Central memory CD4-positive, alpha-beta T cell (primary cell): ENCODE measurements at regions not wholly inside any gene's neighbourhood (a gene's known extent, or its start where the extent isn't known, plus 50 kb on each side); places are given as distances from the start of the nearest gene placed in this dataset.
"Not testable (repeated sequence)": the region's sequence is repeated elsewhere in the genome, so short reads cannot be mapped to it uniquely, and the experiment has no call there.

Source experiments
- DNase-seq: peaks from one replicate; pipeline ENCODE4 v3.0.0; 2022

DNA sequence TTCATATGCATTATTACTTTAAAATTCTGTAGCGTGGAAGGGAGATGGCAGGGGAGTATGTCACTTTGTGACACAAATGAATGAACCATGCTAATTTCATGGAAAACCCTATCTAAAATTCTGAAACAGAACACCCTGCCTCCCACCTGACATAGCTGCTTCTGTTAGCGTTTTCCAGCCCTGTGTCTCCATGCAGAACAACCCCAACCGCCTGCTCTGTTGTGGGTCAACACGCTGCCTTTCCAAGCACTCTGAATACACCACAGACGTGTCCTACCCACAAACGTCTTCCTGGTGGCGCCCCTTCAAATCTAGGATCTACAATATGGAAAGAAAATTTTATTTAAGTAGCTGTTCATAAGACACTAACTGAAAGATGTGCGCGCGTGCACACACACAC is 238.6 kb downstream of the TRIML1 start:
- no peak for DNase-seq

DNA sequence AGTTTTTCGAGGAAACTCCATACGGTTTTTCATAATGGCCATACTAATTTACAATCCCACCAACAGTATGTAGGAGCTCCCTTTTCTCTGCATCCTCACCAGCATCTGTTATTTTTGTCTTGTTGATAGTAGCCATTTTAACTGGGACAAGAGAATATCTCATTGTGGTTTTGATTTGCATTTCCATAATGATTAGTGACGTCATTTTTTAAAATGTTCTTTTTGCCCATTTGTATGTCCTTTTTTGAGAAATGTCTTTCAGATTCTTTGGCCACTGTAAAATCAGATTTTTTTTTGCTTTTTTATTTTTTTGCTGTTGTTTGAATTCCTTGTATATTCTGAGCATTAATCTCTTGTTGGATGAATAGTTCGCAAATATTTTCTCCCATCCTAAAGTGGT is 243.9 kb downstream of the TRIML1 start:
- no peak for DNase-seq

DNA sequence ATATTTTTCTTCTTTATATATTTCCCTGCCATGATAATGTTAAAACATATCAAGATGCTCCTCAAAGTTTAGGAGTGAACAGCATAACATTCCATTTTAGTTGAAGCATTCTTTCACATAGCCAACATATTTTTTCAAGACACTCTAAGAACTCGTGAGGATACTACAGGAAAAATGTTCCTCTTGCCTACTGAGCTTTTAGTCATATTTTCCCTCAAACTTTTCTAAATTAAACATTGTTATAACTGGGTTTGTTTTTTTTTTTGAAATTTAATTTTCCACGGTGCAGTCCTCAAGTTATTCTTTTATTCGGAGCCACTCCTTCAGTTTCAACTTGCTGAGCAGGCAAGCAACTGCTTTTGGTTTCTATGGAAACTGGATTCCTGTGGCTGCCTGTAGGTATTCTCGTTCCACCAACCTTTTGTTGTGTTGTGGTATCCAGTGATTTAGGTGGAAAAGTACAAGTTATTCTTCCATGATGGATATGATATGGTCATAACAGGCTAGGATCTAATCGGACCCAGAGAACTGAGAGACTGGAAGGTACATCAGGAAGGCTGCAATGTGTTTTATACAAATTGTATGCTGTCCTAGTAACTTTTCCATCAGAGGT is 248.0 kb downstream of the TRIML1 start:
- no peak for DNase-seq

DNA sequence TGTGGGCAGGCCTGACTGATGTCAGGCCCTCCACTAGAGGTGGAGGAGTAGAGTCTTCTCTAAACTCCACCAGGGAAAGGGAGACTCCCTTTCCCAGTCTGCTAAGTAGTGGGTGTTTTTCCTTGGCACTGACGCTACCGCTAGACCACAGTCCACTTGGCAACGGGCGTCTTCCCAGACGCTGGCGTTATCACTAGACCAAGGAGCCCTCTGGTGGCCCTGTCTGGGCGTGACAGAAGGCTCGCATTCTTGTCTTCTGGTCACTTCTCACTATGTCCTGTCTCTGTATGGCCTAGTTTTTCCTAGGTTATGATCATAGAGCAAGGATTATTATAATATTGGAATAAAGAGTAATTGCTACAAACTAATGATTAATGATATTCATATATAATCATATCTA is 252.1 kb downstream of the TRIML1 start:
- DNase-seq, result not testable (repeated sequence)

DNA sequence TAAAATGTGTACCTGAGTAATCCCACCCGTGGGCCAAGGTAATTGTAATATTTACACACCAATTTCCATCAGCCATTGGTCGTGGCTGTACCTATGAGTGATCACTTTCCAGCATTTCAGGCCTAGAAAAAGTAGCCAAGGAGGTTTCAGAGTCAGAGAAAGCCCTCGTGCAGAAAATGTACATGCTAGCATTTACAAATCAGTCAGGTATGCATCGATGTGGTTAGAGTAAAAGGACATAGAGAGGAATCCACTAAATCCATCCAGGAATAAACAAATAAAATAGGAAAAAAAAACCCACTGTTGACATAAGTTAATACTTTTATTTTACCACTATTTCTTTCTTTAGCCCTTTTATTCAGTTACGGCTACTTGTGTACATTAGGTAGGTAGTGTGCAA is 256.8 kb downstream of the TRIML1 start:
- no peak for DNase-seq

DNA sequence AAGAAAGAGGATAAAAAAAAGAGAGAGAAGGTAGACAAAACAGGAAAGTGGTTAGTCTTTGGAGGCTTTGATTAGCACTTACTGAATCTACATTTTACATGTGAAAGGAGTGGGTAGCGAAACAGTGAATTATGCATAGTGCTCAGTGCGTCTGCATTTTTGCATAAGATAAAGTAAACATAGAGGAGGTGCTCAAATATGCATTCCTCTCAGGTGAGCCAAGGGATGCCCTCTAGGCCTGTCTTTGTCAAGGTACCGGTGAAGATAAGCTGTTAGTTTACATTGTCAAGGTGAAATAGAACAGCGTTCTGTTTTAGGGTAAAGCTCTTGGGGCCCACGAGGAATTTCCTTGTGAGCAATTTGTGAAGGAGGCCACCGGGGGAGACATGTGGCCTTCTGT is 260.6 kb downstream of the TRIML1 start:
- DNase-seq, result no peak

DNA sequence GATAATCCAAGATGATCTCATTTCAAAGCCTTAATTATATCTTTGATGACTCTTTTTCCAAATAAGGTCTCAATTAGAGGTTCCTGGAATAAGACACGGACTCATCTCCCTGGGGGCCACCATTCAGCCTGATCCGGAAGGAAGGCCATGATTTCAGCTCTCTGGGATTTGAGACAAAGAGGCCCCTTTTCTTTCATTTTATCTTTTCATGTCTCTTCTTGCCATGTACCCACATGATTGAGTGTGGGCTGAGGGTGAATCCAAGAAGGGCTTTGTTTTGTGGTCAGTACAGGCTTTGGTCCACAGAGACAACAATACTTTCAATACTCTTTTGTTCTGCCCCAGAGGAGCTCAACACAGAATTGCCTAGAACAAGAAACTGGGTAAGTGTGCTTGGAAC is 261.2 kb downstream of the TRIML1 start:
- no peak for DNase-seq

DNA sequence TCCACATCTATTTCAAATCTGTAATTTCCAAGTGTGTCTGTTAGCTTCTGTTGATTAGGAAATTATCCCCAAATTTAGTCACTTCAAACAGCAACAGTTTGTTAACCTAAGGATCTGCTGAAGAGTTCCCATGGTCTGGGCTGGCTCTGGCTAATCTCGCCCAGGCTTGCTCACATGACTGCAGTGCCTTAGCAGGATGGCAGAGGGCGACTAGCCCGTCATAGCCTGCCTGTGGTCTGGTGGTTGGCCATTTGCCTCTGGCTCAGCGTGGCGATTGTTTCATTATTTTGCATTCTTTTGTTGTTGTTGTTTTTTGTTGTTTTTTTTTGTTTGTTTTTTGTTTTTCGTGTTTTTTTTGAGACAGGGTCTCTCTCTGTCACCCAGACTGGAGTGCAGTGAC is 264.0 kb downstream of the TRIML1 start:
- no peak for DNase-seq

DNA sequence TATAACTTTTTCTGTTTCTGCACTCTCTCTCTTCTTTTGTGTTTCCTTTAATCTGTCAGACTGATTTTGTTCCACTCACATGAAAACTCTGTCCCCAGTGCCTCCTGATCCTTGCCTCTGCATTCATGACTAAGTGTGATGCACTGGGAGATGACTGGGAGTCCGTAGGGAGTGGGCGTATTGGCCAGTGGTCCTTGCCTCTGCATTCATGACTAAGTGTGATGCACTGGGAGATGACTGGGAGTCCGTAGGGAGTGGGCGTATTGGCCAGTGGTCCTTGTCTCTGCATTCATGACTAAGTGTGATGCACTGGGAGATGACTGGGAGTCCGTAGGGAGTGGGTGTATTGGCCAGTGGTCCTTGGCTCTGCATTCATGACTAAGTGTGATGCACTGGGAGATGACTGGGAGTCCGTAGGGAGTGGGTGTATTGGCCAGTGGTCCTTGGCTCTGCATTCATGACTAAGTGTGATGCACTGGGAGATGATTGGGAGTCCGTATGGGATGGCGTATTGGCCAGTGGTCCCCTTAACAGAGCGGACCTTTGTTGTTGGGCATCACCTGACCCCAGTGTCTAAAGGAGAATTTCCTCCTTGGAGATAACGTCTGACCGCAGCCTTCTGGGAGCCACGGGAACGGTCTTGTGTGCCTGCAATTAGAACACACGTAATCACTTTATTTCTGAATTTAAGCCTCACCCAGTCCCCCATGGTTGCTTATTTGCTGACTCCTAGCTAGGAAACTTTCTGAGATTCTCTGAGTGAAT is 266.0 kb downstream of the TRIML1 start:
- DNase-seq, result not testable (repeated sequence)

DNA sequence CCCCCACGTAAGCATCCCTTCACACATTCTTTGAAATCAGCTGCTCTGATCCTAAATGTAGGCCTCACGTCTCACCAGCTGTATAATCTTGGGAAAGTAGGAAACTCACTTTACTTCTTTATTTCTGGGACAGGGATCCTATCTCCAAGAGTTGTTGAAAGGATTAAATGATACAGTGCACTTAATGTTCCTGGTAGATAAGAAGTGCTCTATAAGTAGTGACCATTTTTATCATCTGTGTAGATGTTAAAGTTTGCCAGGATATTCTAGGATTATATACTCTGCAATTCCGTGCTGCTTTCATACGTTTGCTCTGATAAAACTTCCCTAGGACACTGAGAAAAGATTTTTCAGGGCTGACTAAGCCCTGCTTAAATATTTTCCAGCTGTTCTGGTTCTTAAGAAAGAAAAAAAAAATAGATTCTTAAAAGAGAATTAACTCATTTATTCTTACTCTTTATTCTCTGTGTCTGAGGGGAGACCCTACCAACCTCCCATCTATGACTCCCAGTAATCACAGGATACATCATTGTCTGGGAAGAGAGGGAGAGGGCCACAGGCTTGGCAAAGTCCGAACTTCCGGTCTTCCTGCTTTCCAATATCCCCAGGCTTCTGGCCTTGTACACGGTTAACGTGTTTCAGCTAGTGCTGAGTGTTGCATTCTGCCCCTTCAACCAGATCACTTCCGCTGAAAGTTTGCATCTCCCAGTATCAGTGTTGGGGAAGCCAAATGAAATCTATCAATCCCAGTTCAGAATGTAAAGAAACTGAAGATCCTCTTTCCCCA is 269.2 kb downstream of the TRIML1 start:
- no peak for DNase-seq

DNA sequence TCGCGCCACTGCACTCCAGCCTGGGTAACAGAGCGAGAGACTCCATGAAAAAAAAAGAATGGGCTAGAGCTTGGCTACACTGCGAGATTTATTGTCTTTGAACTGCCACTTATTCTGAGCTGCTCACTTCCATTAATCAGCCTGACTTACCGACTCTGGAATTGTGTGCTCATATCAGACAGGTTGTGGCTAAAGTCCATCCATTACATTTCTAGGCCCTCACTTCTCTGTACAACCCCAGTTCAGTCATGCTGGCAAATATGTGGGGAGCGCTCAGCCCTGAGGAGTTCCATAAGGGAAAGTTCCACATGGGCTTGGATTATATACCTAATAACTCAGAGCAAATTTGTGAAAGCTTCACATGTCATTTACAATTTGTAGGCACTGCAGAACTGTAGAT is 270.6 kb downstream of the TRIML1 start:
- DNase-seq, result no peak

DNA sequence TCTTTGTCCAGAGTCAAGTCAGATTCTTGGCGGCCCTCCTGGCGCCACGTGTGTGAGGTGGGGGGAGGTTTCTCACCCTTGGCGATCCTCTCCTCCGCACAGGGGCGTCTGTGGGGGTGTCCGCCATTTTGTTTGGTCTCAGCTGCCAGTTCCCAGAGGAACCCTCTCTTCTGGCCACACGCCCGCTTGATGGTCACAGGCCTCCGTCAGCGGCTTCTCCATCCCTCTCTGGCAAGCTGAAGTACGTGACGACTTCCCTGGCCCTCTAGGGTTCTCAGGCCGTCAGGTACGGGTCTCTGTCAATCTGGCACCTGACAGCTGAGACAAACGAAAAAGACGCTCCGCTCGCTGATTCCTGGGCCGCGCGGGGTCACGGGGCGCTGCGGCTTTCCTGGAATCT is 272.6 kb downstream of the TRIML1 start:
- no peak for DNase-seq

DNA sequence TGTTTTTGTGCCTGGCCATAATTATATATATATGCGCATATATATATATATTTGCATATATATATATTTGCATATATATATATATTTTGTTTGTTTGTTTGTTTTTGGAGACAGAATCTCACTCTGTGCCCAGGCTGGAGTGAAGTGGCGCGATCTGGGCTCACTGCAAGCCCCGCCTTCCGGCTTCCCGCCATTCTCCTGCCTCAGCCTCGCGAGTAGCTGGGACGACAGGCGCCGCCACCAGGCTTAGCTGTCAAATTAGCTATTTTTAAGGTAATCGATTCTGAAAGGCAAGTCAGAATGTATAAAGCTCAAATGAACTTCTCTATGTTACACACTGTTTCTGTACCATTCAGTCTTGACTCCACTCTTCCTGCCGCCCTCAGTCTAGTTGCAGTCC is 273.3 kb downstream of the TRIML1 start:
- DNase-seq, result no peak

DNA sequence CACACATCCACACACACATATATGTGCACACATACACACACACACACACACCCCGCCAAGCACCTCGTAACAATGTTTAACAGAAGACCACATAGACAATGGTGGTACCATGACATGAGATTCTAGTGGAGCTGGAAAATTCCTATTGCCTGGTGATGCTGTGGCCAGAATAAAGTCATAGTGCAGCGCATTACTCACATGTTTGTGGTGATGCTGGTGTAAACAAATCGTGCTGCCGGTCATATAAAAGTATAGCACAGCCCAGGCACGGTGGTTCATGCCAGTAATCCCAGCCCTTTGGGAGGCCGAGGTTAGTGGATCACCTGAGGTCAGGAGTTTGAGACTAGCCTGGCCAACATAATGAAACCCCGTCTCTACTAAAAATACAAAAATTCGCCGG is 275.2 kb downstream of the TRIML1 start:
- DNase-seq, result no peak

DNA sequence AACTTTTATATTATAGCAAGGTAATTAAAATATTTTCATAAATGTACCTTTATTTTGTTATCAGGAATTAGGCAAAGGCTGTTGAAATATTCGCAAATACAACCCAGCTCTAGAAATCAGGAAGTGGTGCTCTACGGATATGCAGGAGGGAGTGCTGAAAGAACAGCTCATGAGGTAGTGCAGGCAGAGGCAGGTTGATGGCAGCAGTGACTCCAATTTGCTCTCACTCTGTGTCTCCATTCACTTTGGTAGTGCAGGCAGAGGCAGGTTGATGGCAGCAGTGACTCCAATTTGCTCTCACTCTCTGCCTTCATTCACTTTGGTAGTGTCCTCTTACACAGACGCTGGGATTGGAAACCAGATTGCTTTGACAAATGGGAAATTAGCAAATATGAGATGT is 277.9 kb downstream of the TRIML1 start:
- DNase-seq, result no peak

DNA sequence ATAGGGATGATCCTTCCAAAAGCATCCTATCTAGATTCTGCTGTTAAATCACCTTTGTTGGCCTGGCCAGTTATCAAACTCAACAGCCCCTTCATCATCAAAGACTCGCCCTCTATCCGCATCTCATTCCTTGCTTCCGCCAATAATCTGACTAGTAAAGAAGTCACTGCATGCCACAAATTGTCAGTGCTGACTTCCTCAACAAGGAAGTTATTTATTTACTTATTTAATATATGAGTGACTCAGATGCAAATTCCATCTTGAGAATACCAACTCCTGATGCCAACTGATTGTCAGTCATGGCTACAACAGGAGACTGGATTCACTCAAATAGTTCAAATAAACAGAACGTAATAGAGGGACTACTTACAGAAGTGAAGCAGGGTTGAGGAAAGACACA is 283.8 kb downstream of the TRIML1 start:
- DNase-seq, result no peak

DNA sequence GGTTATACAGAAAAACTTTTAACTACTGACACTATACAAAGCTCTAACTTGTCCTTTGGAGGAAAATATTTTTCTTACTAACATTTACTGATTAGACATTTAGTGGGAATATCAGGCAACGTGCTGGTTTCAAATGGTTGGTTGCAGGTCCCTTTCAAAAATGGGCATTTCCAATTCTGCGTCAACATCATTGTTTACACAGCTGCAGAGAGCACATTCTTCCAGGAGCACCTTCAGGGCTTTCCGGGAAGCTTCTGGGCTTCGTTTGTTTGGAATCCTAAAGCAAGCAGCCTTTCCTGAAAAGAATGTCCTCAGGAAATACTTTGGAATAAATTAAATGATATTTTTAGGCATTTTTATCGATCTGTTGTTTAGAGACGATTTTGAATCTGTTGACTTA is 289.7 kb downstream of the TRIML1 start:
- DNase-seq, result no peak

DNA sequence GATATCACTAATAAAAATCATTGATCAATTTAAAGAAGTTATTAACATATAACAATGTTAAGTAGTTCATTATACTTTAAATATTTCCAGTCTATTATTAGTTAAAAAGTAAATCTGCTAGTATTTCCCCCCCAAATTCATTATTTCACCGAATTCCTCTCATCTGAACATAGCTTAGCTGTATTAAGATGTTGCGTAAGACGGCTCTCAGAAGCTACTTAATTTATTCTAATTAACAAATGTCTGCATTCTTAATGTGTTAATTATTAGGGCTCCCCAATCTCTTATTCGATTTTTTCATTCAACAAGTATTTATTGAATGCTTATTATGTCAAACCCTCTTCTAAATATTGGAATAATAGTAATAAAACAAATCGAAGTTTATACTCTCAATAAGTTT is 290.7 kb downstream of the TRIML1 start:
- no peak for DNase-seq

DNA sequence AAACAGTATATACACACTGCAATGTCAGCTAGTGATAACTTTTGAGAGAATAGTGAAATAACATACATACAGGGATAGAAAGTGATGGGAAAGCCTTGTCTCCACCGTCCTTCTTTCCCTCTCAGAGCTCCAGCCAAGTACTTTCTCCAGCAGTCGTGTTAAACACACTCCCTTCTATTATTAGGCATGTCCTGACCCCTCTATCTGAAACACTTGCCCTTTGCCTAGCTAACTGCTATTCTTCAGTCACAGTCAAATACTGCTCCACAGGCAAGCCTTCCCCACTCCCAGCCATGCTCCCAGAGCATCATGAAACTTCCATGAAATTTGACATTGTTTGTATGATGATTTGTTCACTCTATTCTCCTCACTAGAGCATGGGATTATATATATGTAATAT is 291.1 kb downstream of the TRIML1 start:
- DNase-seq, result no peak

DNA sequence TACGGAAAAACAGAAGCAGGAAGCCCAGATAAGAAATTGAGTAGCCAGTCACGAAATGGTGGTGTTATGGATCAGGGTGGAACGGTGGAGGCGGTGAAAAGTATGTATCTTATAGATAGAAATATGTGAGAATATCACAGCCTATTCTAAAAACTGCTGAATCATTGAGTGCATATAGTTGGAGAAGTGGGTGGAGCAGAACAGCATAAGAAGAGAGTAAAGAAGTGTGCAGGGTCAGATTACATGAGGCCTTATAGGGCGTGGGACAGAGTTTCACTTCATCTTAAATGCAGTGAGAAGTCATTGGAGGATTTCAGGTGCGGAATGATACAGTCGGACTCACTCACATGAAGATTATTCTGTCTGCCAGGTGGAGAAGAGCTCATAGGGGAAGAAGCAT is 293.1 kb downstream of the TRIML1 start:
- no peak for DNase-seq

DNA sequence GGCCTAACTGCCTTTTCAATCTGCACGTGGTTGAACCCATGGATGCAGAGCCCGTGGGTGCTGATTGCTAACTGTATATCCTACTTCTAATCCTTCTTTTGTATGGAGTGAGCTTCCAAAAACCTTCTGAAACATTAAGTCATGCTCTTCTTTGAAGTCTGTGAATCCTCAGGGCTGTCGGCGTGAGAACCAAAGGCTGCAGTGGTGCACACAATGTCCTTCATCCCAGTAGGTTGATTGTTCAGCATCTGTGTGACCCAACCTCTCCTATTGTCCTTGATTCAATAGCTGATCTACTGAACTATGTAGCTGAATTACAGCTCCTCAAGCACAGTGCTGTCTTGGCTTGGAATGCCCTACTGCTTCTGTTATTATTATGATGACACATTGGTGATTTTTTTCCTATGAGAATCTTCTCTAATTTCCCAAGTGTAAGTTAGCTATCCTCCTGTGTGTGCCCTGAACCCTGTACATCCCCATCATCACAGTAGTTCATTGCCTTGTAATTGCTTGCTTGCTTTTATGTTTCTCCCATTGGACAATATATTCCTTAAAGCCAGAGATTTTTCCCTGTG is 294.6 kb downstream of the TRIML1 start:
- DNase-seq, result no peak

DNA sequence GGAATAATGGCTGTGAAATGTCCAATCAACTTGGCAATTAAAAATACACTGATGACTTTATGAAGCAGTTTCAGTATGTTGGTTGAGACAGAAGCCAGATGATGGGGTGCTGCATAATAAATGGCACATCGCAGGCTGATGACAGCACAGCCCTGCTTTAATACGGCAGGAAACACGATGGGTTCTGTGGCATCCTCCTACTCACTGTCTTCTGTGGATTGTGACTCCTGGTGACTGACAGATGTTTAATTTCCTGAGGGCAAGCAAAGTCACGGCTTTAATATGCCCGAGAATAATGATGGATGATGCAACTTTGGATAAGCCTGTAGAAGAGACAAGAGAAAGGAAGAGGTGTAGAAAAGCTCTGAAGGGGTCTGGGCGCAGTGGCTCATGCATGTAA is 295.4 kb downstream of the TRIML1 start:
- no peak for DNase-seq

DNA sequence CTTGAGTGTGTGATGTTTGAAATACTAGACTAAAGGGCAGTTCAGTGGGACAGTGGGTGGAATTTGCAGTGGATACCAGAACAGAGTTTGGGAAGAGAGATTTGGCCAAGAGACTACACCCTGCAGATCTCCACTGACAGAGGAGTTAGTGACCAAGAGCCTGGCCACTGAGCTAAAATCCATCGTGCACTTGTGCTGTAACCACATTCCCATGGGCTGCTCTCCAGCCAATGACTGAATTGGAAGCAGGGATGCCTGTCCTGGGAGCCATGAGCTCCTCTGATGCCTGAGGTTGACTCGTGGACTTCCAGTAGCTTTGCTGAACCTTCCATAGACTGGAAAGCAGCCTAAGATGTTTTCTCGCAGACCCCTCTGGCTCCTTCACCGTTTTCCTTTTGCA is 296.1 kb downstream of the TRIML1 start:
- DNase-seq, result no peak

DNA sequence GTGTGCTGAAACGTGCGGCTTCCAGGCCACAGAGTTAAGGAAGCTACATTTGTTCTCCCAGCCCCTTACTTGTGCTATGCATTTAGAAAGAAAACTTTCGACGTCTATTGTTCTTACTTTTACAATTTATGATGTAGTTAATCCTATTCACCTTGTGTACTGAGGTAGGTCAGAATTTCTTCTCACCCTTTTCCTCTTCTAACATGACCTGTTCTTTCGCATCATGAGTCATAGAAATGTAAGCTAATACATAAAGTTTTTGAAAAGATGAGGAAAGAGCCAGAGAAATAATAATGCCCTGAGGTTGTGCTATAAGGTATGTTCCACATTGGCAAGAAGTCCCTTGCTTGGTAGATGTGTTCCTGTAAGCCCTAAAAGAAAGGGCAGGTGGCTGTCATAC is 298.3 kb downstream of the TRIML1 start:
- DNase-seq, result no peak
